Brain microvascular endothelial cell (primary cell): ENCODE measurements at regions not wholly inside any gene's neighbourhood (a gene's known extent, or its start where the extent isn't known, plus 50 kb on each side); places are given as distances from the start of the nearest gene placed in this dataset.
"Not testable (repeated sequence)": the region's sequence is repeated elsewhere in the genome, so short reads cannot be mapped to it uniquely, and the experiment has no call there.

Experiments used
- DNase-seq: peaks from one replicate; pipeline ENCODE4 v3.0.0-alpha.2; 2020
- H3K27ac ChIP-seq: fragments of 250-450 bp; sonication (Bioruptor Pico); 2 replicates; pipeline ENCODE4 v1.5.1; 2020; ENCODE audit warnings: mild to moderate bottlenecking, moderate library complexity
- H3K27me3 ChIP-seq: fragments of 250-450 bp; sonication (Bioruptor Pico); replicated peaks from 2 replicates; pipeline ENCODE4 v1.5.1; 2020; ENCODE audit warnings: mild to moderate bottlenecking
- H3K36me3 ChIP-seq: fragments of 250-450 bp; sonication (Bioruptor Pico); replicated peaks from 2 replicates; pipeline ENCODE4 v1.5.1; 2020; ENCODE audit warnings: mild to moderate bottlenecking
- H3K4me3 ChIP-seq: 2 replicates; pipeline ENCODE4 v1.5.1; 2011; ENCODE audit warnings: low read depth, mild to moderate bottlenecking, control low read depth, low read length, moderate library complexity
- CTCF ChIP-seq: IDR thresholded peaks from 2 replicates; pipeline ENCODE4 v1.5.1; 2011; ENCODE audit warnings: low read depth, mild to moderate bottlenecking, moderate library complexity, low read length, control low read depth, inconsistent platforms; ENCODE audit errors: missing control alignments
- in situ Hi-C: cut with HindIII; loops from 2 replicates; pipeline ENCODE4 v1.10.0; 2017; ENCODE audit warnings: low sequenced_read_pairs, low pct_ligation_motif_present

GRCh38 chr10:52598936-52599335 lies 173.6 kb downstream of the MBL2 start:
- Histone ChIP-seq H3K4me3 (no peak overlapping the region), H3K36me3 (no peaks in the 10 kb centered on the region), H3K27ac (no peak overlapping the region), H3K27me3 (no peaks in the 10 kb centered on the region)
- in situ Hi-C loops = no loop called here
- TF ChIP-seq CTCF = no peak
- no peak for DNase-seq

DNA sequence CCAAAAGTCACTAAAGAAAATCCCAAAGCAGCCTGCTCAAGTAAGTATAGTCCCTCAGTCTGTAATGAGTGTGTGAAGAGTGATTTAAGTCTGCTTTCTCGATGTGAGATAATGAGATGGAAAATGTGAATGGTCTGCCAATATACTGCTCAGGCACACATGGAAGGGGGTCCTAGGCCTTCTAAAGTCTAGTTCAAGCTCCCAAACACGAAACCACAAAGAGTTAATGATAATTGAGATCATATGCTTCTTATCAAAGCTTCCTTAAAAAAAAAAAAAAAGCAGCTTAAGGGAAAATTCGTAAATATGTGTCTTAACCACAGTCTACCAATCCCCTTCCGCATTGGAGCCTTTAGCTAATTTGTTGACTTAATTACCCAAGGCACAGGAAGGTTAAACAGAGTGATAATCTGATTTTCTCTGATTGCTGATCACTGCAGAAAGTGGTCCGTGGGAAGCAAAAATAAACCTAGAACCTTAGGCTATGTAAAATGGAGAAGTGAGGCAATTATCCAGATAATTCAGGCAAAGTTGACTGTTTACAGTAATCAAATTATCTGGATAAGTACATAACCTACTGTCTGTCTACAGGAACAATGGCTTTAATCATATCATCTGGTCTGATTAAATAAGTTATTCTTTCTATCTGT lies 172.9 kb downstream of the MBL2 start:
- TF ChIP-seq CTCF = no peak
- no peaks in the 10 kb centered on the region for H3K36me3 ChIP-seq
- in situ Hi-C loops = no loop called here
- no peaks in the 10 kb centered on the region for H3K27me3 ChIP-seq
- no peak for DNase-seq
- H3K4me3 ChIP-seq = no peak overlapping the region
- no peak overlapping the region for H3K27ac ChIP-seq

GRCh38 chr10:52604131-52604530 lies 168.5 kb downstream of the MBL2 start:
- H3K4me3 ChIP-seq, H3K36me3 ChIP-seq, H3K27ac ChIP-seq, DNase-seq, H3K27me3 ChIP-seq, in situ Hi-C loops: not testable (repeated sequence)

- TF ChIP-seq CTCF = no peak
- in situ Hi-C loops = no loop called here
- Histone ChIP-seq H3K36me3 (no peaks in the 10 kb centered on the region), H3K27me3 (no peaks in the 10 kb centered on the region), H3K4me3 (no peak overlapping the region), H3K27ac (no peak overlapping the region)
- no peak for DNase-seq
Observed at GRCh38 chr10:52609071-52609470, 163.5 kb downstream of the MBL2 start.

DNA sequence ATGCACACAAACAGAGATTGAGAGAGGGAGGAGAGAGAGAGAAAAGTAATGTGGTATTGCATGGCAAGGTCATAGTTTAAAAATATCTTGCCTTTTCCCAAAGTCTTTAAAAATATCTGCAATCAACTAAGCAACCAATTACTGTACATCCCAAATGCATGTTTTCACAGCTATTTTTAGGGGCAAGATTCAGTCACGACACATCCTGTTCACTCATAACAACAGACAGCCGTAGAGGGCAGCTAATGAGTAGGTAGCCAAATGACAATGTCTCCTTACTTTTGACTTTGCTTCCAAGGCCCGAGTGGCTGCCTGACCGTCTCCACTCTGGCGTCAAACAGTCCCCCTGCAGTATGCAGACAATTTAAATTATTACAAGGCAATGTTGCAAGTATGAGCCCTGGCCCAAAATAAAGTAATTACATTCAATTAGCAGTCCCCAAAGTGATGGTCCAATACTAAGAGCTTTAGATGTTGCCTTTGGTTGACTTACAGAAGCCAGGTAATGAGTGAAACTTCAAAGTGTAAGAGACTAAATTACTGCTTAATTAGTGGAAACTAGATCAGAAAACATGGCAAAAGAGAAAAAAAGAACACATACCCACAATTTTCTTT lies 162.9 kb downstream of the MBL2 start:
- DNase-seq = no peak
- Histone ChIP-seq H3K36me3 (no peaks in the 10 kb centered on the region), H3K27ac (no peak overlapping the region), H3K4me3 (no peak overlapping the region), H3K27me3 (no peaks in the 10 kb centered on the region)
- in situ Hi-C loops = no loop called here
- TF ChIP-seq CTCF = no peak

DNA sequence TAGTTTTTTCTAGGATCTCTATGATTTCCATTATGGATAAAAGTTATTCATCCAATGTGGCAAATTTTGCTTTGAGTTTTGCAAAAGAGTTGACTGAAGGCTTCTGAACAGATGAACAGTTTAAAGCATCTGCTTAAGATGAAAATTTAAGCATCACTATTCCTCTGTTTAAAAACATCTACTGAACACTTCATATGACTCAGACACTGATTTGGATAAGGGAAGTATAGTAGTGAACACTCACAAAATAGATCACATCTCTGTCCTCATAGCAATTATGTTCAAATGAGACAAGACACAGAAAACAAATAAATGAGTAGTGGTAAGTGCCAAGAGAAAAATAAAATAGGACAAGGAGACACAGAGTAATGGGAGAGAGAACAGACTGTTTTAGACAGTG lies 157.3 kb downstream of the MBL2 start:
- in situ Hi-C loops = no loop called here
- Histone ChIP-seq H3K27me3 (no peaks in the 10 kb centered on the region), H3K27ac (no peak overlapping the region), H3K4me3 (no peak overlapping the region), H3K36me3 (no peaks in the 10 kb centered on the region)
- no peak for DNase-seq
- no peak for TF ChIP-seq CTCF
